GM19397 (cell line): ENCODE measurements at regions not wholly inside any gene's neighbourhood (a gene's known extent, or its start where the extent isn't known, plus 50 kb on each side); places are given as distances from the start of the nearest gene placed in this dataset.
"Not testable (repeated sequence)": the region's sequence is repeated elsewhere in the genome, so short reads cannot be mapped to it uniquely, and the experiment has no call there.

ENCODE experiments used
- ATAC-seq: cut with Tn5 transposase; IDR thresholded peaks from one replicate; pipeline ENCODE4 v1.9.1; 2021; ENCODE audit warnings: mild to moderate bottlenecking, moderate library complexity; ENCODE audit not compliant: unreplicated experiment

- ATAC-seq: no peak
Observed at GRCh38 chr4:138634915-138635314, 380.7 kb upstream of the NOCT start.

DNA sequence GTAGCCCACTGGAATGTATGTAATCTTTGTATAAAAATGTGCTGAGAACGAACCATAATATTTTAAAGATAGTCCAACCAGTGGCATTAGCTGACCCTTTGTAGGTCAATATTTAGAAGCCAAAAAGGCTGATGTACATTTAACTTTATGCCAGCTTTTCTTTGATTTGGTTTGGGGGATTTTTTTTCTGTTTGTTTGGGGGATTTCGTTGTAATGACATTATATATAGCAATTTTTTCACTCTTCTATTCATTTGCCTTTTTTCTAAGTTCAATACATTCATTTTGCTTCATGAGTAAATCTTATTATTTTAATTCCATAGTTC, 382.0 kb upstream of the NOCT start:
- ATAC-seq: no peak

- no peak for ATAC-seq
Observed at GRCh38 chr4:138632856-138633579, 382.6 kb upstream of the NOCT start.

GRCh38 chr4:138630666-138631065, 384.9 kb upstream of the NOCT start:
- no peak for ATAC-seq

DNA sequence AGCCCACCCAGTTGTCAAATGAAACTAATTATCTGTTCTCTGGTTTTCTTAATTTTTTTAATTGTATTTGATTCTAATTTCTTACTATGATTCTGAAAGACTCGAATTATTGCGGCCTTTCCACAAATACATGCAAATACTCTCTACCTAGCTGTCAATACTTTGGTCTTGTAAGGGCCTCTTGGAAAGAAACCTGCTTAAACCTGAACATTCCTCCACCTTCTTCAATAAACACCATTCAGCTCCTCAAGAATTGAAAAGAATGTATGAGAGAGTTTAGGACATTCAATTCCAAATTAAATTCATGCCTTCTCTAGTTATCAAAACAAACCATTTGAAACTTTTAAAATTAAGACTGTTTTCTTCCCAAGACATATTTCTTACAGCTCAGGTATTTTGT, 385.9 kb upstream of the NOCT start:
- no peak for ATAC-seq

DNA sequence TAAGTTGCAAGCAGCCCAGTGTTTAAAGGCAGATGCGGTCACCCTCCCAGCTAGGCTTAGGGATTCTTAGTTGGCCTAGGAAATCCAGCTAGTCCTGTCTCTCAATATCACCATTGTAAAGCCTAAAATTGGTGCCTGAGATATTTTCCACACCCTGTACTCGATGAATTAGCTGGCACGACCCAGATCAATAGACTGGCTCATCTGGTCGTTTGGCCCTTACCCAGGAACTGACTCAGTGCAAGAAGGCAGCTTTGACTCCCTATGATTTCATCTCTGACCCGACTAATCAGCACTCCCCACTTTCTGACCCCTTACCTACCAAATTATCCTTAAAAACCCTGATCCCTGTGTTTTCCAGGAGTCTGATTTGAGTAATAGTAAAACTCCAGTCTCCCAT, 384.9 kb upstream of the SLC7A11 start:
- ATAC-seq: no peak

DNA sequence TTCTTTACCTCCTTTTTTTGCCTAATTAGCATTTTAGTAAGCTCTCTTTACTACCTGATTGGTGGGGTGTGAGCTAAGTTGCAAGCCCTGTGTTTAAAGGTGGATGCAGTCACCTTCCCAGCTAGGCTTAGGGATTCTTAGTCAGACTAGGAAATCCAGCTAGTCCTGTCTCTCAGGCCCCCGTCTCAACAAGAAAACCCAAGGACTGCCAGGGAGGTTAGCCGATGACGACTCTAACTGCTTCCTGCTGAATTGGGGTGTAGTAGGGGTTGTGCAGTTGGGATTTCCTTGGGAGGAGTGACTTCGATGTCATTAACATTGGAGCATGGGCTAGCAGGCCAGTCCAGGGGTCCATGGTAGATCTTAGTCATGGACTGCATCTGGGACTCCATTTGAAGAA, 380.2 kb upstream of the SLC7A11 start:
- not testable (repeated sequence) for ATAC-seq

DNA sequence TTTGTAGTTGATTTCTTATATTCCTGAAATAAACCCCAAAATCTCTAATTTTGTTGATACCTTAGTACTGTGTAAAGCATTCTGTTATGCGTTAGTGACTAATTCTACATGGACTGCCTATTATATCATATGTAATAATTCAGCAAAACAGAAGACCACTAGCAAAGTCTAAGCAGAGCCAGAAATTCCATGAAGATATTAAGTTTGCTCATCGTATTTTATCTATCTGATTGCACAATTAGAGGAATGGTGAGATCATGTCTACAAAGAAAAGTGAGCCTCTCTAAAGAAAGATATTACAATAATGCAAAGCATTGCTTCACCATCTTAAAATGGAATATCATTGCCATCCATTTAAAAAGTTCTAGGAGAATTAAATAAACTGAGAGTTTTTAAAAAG, 374.6 kb upstream of the SLC7A11 start:
- no peak for ATAC-seq

- ATAC-seq: no peak
Observed at GRCh38 chr4:138614398-138615142, 372.4 kb upstream of the SLC7A11 start.

DNA sequence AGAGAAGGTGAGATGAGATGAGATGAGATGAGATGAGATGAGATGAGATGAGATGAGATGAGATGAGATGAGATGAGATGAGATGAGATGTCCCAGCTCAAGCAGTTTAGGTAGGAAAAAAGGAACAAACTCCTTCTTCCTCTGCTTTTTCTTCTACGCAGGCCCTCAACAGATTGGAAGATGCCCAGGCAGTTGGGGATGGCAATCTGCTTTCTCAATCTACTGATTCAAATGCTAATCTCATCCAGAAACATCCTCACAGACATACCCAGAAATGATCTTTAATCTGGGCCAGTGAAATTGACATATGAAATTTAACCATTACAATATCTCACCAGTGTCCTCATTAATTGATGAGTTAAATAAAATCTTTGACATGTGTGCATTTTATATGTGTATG, 370.3 kb upstream of the SLC7A11 start:
- no peak for ATAC-seq

DNA sequence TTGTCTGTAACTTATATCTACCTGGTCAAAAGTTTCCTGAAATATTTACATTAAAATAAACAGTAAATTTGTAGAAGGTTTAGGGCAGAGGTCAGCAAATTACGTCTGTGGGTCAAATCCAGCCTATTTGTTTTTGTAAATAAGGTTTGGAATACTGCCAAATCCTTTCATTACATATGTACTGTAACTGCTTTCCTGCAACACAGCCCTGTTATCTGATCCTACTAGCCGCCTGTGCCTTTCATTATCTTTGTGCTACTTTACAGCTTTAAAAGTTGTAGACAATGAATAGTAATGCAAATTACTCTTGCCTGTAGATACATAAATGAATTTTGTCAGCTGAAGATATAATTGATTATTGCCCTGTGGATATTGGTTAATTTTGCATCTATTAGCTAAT, 369.6 kb upstream of the SLC7A11 start:
- ATAC-seq: no peak

- no peak for ATAC-seq
Observed at GRCh38 chr4:138611017-138611416, 368.9 kb upstream of the SLC7A11 start.

- no peak for ATAC-seq
Observed at GRCh38 chr4:138609943-138610350, 367.8 kb upstream of the SLC7A11 start.

DNA sequence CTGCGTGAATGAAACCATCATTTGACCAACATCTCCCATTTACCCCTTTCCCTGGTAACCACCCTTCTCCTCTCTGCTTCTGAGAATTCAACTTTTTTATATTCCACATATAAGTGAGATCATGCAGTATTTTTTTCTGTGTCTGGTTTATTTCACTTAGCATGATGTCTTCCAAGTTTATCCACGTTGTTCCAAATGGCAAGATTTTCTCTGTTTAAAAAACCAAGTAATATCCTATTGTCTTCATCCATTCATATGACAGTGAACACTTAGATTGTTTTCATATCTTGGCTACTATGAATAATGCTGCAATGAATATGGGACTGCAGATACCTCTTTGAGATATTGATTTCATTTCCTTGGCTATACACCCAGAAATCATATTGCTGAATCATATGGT, 362.4 kb upstream of the SLC7A11 start:
- no peak for ATAC-seq

- ATAC-seq: no peak
Observed at GRCh38 chr4:138602664-138603063, 360.5 kb upstream of the SLC7A11 start.

DNA sequence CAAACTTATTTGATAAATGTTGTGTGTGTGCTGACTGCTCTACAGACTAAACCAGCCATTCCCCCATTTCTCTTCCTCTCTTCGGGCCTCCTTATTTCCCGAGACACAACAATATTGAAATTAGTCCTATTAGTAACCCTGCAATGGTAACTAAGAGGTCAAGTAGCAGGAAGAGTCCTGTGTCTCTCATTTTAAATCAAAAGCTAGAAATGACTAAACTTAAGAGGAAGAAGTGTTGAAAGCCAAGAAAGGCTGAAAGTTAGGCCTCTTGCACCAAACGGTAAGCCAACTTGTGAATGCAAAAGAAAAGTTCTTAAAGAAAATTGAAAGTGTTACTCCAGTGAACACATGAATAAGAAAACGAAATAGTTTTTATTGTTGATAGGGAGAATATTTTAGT, 357.8 kb upstream of the SLC7A11 start:
- ATAC-seq: no peak

- no peak for ATAC-seq
Observed at GRCh38 chr4:138598226-138598625, 356.1 kb upstream of the SLC7A11 start.

- ATAC-seq: no peak
Observed at GRCh38 chr4:138596896-138597295, 354.7 kb upstream of the SLC7A11 start.

GRCh38 chr4:138595731-138596460, 353.7 kb upstream of the SLC7A11 start:
- ATAC-seq: no peak

- ATAC-seq: no peak
Observed at GRCh38 chr4:138595171-138595570, 353.0 kb upstream of the SLC7A11 start.

DNA sequence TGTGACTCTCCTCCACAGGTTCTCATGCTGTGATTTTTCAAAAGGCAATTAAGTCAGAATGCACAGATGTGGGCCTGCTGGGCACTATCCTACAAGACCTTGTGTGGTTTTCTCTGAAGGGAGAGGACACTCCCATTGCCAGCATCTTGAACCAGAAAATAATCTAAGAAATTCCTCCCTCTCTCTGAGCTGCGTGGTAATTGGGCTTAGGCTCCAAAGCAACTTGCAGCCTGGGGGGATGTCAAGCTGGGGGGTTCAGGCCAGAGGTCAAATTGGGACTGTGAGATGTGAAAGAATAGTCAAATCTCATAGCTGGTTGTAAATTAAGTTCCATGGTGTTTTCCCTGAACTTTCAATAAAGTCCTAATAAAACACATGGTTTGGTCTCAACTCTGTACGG, 350.6 kb upstream of the SLC7A11 start:
- ATAC-seq: no peak

GRCh38 chr4:138591808-138592207, 349.7 kb upstream of the SLC7A11 start:
- ATAC-seq: no peak
